CD8-positive, alpha-beta memory T cell (primary cell): ENCODE measurements at regions not wholly inside any gene's neighbourhood (a gene's known extent, or its start where the extent isn't known, plus 50 kb on each side); places are given as distances from the start of the nearest gene placed in this dataset.

Experiments used
- CTCF ChIA-PET: fragments of 350-600 bp; sonication (Branson Sonifier 250); formaldehyde crosslinking; loops from one replicate; lab custom pipeline; 2021; ENCODE audit warnings: antibody characterized with exemption; lab: Charles Lee
- POLR2A ChIA-PET: fragments of 350-600 bp; sonication (Branson Sonifier 250); formaldehyde crosslinking; loops from one replicate; lab custom pipeline; 2021; ENCODE audit warnings: antibody characterized with exemption; lab: Charles Lee
- DNase-seq, 5 donors: peaks; one replicate each; pipeline versions ENCODE4 v3.0.0 to v3.0.0-alpha.2; 2020 to 2022; ENCODE audit warnings: mixed read lengths in 1 of 5
- H3K27ac ChIP-seq: one replicate; pipeline ENCODE4 v1.7.0; 2013; ENCODE audit warnings: low read depth, mild to moderate bottlenecking, low read length, moderate library complexity
- H3K27me3 ChIP-seq: 2 replicates; pipeline ENCODE4 v1.7.0; 2013; ENCODE audit warnings: low read length, mild to moderate bottlenecking; ENCODE audit not compliant: insufficient read depth, poor library complexity, severe bottlenecking
- H3K36me3 ChIP-seq: 2 replicates; pipeline ENCODE4 v1.7.0; 2013; ENCODE audit warnings: mild to moderate bottlenecking, low read length, moderate library complexity; ENCODE audit not compliant: insufficient read depth
- H3K4me1 ChIP-seq: 2 replicates; pipeline ENCODE4 v1.7.0; 2013; ENCODE audit warnings: mild to moderate bottlenecking, low read length, moderate library complexity; ENCODE audit not compliant: insufficient read depth
- H3K4me3 ChIP-seq: 2 replicates; pipeline ENCODE4 v1.7.0; 2013; ENCODE audit warnings: mild to moderate bottlenecking, low read length
- H3K9me3 ChIP-seq: 2 replicates; pipeline ENCODE4 v1.7.0; 2013; ENCODE audit warnings: mild to moderate bottlenecking, low read length
- H3K27ac Mint-ChIP-seq, 8 donors: one replicate each; pipeline ENCODE4 v1.8.0; 2020 to 2021; ENCODE audit warnings: mixed read lengths in 8 of 8, mild to moderate bottlenecking in 6 of 8, inconsistent platforms in 3 of 8, moderate library complexity in 3 of 8
- H3K27me3 Mint-ChIP-seq, 2 donors: one replicate each; pipeline ENCODE4 v1.8.0; 2020 to 2021; ENCODE audit warnings: mixed read lengths in 2 of 2, mild to moderate bottlenecking in 1 of 2, moderate library complexity in 1 of 2
- H3K36me3 Mint-ChIP-seq, 3 donors: one replicate each; pipeline ENCODE4 v1.8.0; 2020 to 2021; ENCODE audit warnings: mixed read lengths in 3 of 3, inconsistent platforms in 1 of 3, mild to moderate bottlenecking in 1 of 3
- H3K4me1 Mint-ChIP-seq, 3 donors: one replicate each; pipeline ENCODE4 v1.8.0; 2020 to 2021; ENCODE audit warnings: mixed read lengths in 3 of 3, inconsistent platforms in 1 of 3, mild to moderate bottlenecking in 1 of 3
- H3K4me3 Mint-ChIP-seq, 7 donors: one replicate each; pipeline ENCODE4 v1.8.0; 2020 to 2021; ENCODE audit warnings: mixed read lengths in 7 of 7, mild to moderate bottlenecking in 6 of 7, moderate library complexity in 4 of 7, inconsistent platforms in 2 of 7
- H3K9me3 Mint-ChIP-seq, 5 donors: one replicate each; pipeline ENCODE4 v1.8.0; 2020 to 2022; ENCODE audit warnings: mixed read lengths in 5 of 5, mild to moderate bottlenecking in 3 of 5, moderate library complexity in 2 of 5, inconsistent platforms in 1 of 5

DNA sequence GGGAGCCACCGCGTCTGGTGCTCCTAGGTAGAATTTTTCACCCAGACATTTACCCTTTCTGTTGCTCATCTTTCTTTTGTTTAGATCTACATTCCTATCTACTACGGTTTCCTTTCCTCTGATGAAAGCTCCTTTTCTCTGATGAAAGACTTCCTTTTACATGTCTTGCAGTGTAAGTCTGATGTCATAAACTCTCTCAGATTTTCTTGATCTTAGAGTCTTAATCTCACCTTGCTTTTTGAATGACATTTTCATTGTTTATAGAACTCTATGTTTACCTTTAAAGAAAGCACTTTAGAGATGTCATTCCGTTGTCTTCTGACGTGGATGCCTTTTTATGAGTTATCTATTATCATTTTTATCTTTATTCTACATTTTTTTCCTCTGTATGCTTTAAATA lies 171.8 kb upstream of the MTPN start:
- H3K9me3 ChIP-seq = no peaks in the 10 kb centered on the region
- H3K27me3 ChIP-seq = no peaks in the 10 kb centered on the region
- no peaks in the 10 kb centered on the region for H3K4me1 ChIP-seq
- POLR2A ChIA-PET = no interaction called here
- Mint-ChIP-seq H3K27me3 (peaks cover 0 to 3% of the 10 kb centered on the region in 2 donors), H3K27ac (no peak overlapping the region), H3K9me3 (peaks cover 0 to 2% (median 0%) of the 10 kb centered on the region in 5 donors), H3K4me3 (no peak overlapping the region), H3K4me1 (no peaks in the 10 kb centered on the region), H3K36me3 (peaks cover 0 to 20% (median 4%) of the 10 kb centered on the region in 3 donors)
- H3K27ac ChIP-seq = no peak overlapping the region
- CTCF ChIA-PET = no interaction called here
- no peaks in the 10 kb centered on the region for H3K36me3 ChIP-seq
- DNase-seq = no peak
- no peak overlapping the region for H3K4me3 ChIP-seq

DNA sequence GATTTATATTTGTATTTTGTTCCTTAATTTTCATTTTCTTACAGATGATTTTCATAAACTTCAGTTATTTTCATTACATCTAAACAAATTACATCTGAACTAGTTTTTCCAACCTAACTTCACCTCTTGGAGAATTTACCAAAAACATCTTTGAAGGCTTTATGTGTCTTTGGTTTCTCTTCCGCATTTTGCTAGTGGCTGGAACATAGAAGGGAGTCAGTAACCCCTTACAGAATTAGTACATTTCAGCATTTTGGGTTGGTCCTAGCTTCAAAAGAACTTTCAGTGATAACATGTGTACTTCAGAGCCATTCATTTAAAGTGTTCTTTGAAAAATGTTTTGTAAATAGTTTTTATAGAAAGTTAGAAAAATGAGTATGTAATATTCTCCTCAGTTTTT lies 169.8 kb upstream of the MTPN start:
- H3K27ac ChIP-seq = no peak overlapping the region
- no peaks in the 10 kb centered on the region for H3K27me3 ChIP-seq
- ChIA-PET POLR2A (no interaction called here), CTCF (no interaction called here)
- Mint-ChIP-seq H3K4me3 (no peak overlapping the region), H3K9me3 (peaks cover 0 to 2% (median 0%) of the 10 kb centered on the region in 5 donors), H3K27ac (no peak overlapping the region), H3K36me3 (peaks cover 0 to 17% (median 4%) of the 10 kb centered on the region in 3 donors), H3K4me1 (no peaks in the 10 kb centered on the region), H3K27me3 (peaks cover 0 to 3% of the 10 kb centered on the region in 2 donors)
- DNase-seq = no peak
- H3K4me3 ChIP-seq = no peak overlapping the region
- H3K4me1 ChIP-seq = no peaks in the 10 kb centered on the region
- no peaks in the 10 kb centered on the region for H3K9me3 ChIP-seq
- H3K36me3 ChIP-seq = no peaks in the 10 kb centered on the region

DNA sequence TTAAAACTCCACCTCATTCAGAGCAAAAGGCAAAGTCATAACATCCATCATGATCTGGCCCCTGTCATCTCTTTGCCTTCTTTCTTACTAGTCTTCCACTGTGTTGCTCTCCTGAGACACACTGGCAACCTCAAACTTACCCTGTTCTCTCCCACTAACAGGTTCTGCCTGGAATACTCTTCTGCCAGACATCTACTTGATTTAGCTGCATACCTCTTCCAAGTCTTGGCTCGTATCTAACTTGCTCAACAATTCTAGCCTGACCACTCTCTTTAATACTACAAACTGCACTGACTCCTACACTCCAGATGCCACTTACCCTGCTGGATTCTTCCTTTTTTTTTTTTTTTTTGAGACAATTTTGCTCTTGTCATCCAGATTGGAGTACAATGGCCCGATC lies 167.0 kb upstream of the MTPN start:
- Mint-ChIP-seq H3K27me3 (no peaks in the 10 kb centered on the region), H3K27ac (no peak overlapping the region), H3K36me3 (peaks cover 0 to 15% (median 4%) of the 10 kb centered on the region in 3 donors), H3K4me3 (no peak overlapping the region), H3K9me3 (no peaks in the 10 kb centered on the region), H3K4me1 (no peaks in the 10 kb centered on the region)
- Histone ChIP-seq H3K4me1 (no peaks in the 10 kb centered on the region), H3K36me3 (no peaks in the 10 kb centered on the region), H3K27me3 (no peaks in the 10 kb centered on the region), H3K4me3 (no peak overlapping the region), H3K9me3 (no peaks in the 10 kb centered on the region), H3K27ac (no peak overlapping the region)
- POLR2A ChIA-PET = no interaction called here
- CTCF ChIA-PET = interaction anchor here (1.3 kb wide), 1 partner anchor 29 kb away, joined by 3 read pairs; no protein-coding TSS in a partner anchor
- no peak for DNase-seq

DNA sequence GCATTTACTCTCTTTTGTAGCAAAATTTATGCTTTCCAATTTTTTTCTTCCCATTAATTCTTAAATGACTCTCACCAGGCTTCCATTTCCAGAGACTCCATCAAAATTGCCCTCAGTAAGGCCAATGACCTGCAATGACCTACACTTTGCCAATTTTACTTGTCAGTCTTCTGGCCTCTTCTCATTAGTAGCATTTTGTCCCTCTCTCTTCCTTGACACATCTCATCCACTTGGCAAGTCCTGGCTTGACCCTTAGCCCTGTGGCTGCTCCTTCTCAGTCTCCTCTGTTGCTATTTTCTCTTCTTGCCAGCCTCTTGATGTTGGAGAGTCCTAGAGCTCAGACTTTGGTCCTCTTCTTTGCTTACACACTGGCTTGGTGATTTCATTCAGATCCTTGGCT lies 166.1 kb upstream of the MTPN start:
- no peak overlapping the region for H3K27ac ChIP-seq
- no peaks in the 10 kb centered on the region for H3K36me3 ChIP-seq
- H3K9me3 Mint-ChIP-seq = no peaks in the 10 kb centered on the region
- POLR2A ChIA-PET = no interaction called here
- no peaks in the 10 kb centered on the region for H3K27me3 ChIP-seq
- no peaks in the 10 kb centered on the region for H3K9me3 ChIP-seq
- H3K4me3 Mint-ChIP-seq = no peak overlapping the region
- no peak overlapping the region for H3K4me3 ChIP-seq
- DNase-seq = no peak
- no peaks in the 10 kb centered on the region for H3K27me3 Mint-ChIP-seq
- H3K4me1 Mint-ChIP-seq = no peaks in the 10 kb centered on the region
- H3K36me3 Mint-ChIP-seq = peaks cover 0 to 8% (median 1%) of the 10 kb centered on the region in 3 donors
- H3K4me1 ChIP-seq = no peaks in the 10 kb centered on the region
- CTCF ChIA-PET = interaction anchor here (1.3 kb wide), 1 partner anchor 28 kb away, joined by 3 read pairs; no protein-coding TSS in a partner anchor
- H3K27ac Mint-ChIP-seq = no peak overlapping the region

DNA sequence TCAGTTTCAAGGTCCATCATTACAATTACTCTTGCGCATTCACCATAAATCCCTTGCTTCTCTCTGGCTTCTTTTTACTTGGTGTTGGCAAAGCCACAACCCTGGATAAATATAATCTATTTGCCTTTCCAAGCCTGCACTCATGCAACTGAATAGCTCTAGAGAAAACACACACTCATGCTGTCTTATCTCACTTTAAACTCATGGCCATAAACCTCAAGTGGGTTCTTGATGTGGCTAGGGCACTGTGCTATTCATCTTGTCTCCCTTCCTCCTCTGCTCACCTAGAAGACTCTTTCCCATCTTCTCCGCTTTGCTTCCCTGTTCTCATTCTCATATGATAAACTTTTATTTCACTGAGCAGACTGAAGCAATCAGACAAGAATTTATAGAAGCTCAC lies 165.4 kb upstream of the MTPN start:
- H3K4me1 ChIP-seq = no peaks in the 10 kb centered on the region
- no peaks in the 10 kb centered on the region for H3K9me3 ChIP-seq
- H3K27me3 Mint-ChIP-seq = no peaks in the 10 kb centered on the region
- H3K27ac Mint-ChIP-seq = no peak overlapping the region
- DNase-seq = no peak
- H3K4me3 ChIP-seq = no peak overlapping the region
- H3K36me3 ChIP-seq = no peaks in the 10 kb centered on the region
- peaks cover 0 to 9% (median 3%) of the 10 kb centered on the region in 3 donors for H3K36me3 Mint-ChIP-seq
- CTCF ChIA-PET = no interaction called here
- no peaks in the 10 kb centered on the region for H3K9me3 Mint-ChIP-seq
- no peaks in the 10 kb centered on the region for H3K27me3 ChIP-seq
- H3K4me1 Mint-ChIP-seq = no peaks in the 10 kb centered on the region
- POLR2A ChIA-PET = no interaction called here
- H3K27ac ChIP-seq = no peak overlapping the region
- H3K4me3 Mint-ChIP-seq = no peak overlapping the region

DNA sequence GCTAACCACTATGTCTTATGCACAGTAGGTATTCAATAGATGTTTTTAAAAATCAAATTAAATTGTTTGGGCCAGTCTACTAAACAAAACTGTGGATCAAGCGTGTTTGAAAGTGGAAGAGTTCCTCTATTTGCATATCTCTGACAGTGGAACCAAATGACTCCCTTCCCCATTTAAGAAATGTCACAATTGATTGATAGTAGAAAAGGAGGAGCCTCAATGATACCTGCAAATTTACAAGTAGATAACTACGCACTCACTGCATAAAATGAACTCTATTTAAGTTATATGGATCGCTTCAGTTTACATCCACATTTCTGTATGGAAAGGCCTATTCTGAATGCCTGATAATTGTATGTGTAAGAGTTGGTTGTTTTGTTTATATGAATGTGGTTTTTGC lies 163.3 kb upstream of the MTPN start:
- H3K27me3 ChIP-seq = no peaks in the 10 kb centered on the region
- ChIA-PET CTCF (no interaction called here), POLR2A (no interaction called here)
- H3K4me1 Mint-ChIP-seq = no peaks in the 10 kb centered on the region
- H3K4me3 Mint-ChIP-seq = no peak overlapping the region
- H3K27me3 Mint-ChIP-seq = no peaks in the 10 kb centered on the region
- H3K4me3 ChIP-seq = no peak overlapping the region
- no peaks in the 10 kb centered on the region for H3K9me3 ChIP-seq
- no peak overlapping the region for H3K27ac ChIP-seq
- H3K9me3 Mint-ChIP-seq = no peaks in the 10 kb centered on the region
- peaks cover 0 to 21% (median 3%) of the 10 kb centered on the region in 3 donors for H3K36me3 Mint-ChIP-seq
- no peaks in the 10 kb centered on the region for H3K36me3 ChIP-seq
- DNase-seq = no peak
- H3K4me1 ChIP-seq = no peaks in the 10 kb centered on the region
- no peak overlapping the region for H3K27ac Mint-ChIP-seq

DNA sequence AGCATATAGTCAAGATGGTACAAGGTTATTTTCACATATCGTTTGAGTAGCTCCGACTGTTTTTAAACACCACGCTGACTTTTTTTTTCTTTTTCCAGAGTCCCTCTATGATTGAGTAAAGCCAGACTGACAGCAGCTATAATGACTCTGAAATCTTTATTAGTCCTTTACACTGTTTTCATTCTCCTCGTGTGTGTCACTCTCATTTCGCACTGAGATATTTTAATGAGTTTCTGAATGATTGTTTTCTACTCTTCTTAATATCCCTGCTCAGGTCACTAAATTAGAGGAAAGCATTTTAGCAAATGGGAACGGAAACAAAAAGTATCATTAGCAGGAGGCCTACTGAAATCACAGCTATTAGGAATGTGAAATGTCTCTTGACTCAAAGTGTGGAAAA lies 162.3 kb upstream of the MTPN start:
- Histone ChIP-seq H3K4me1 (no peaks in the 10 kb centered on the region), H3K36me3 (no peaks in the 10 kb centered on the region), H3K9me3 (no peaks in the 10 kb centered on the region), H3K27ac (no peak overlapping the region), H3K27me3 (no peaks in the 10 kb centered on the region), H3K4me3 (no peak overlapping the region)
- no peaks in the 10 kb centered on the region for H3K4me1 Mint-ChIP-seq
- CTCF ChIA-PET = interaction anchor here (1.0 kb wide), 1 partner anchor 24 kb away, joined by 4 read pairs; no protein-coding TSS in a partner anchor
- no peaks in the 10 kb centered on the region for H3K9me3 Mint-ChIP-seq
- no peak overlapping the region for H3K27ac Mint-ChIP-seq
- no peaks in the 10 kb centered on the region for H3K27me3 Mint-ChIP-seq
- H3K4me3 Mint-ChIP-seq = no peak overlapping the region
- peaks cover 0 to 27% (median 7%) of the 10 kb centered on the region in 3 donors for H3K36me3 Mint-ChIP-seq
- DNase-seq = no peak
- POLR2A ChIA-PET = interaction anchor here (0.7 kb wide), 1 partner anchor 1211 kb away, joined by 5 read pairs; no protein-coding TSS in a partner anchor

DNA sequence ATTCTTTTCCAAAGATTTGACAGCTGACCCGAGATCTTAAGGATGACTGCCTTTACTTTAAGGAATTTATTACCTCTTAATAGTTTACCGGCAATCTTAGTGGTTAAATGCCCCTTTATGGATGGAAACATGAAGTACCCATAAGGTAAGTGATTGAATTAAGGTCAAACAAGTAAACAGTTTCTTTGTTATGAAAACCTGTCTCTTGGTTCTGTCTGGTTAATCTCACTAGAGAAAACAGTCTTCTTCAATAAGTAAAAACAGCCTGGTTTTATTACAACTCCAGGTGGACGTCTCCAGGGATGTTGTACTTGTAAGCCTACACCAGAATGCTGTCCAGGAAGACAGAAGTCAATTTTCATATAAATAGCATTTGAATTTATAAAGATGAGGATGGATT lies 161.8 kb upstream of the MTPN start:
- no peaks in the 10 kb centered on the region for H3K27me3 Mint-ChIP-seq
- peaks cover 0 to 30% (median 7%) of the 10 kb centered on the region in 3 donors for H3K36me3 Mint-ChIP-seq
- ChIA-PET POLR2A (interaction anchor here (0.7 kb wide), 1 partner anchor 1210 kb away, joined by 5 read pairs; no protein-coding TSS in a partner anchor), CTCF (interaction anchor here (1.0 kb wide), 1 partner anchor 24 kb away, joined by 4 read pairs; no protein-coding TSS in a partner anchor)
- H3K4me3 ChIP-seq = no peak overlapping the region
- no peaks in the 10 kb centered on the region for H3K4me1 Mint-ChIP-seq
- H3K27ac Mint-ChIP-seq = no peak overlapping the region
- DNase-seq = no peak
- H3K9me3 Mint-ChIP-seq = no peaks in the 10 kb centered on the region
- H3K9me3 ChIP-seq = no peaks in the 10 kb centered on the region
- H3K4me3 Mint-ChIP-seq = no peak overlapping the region
- H3K27me3 ChIP-seq = no peaks in the 10 kb centered on the region
- H3K27ac ChIP-seq = no peak overlapping the region
- H3K4me1 ChIP-seq = no peaks in the 10 kb centered on the region
- H3K36me3 ChIP-seq = no peaks in the 10 kb centered on the region
